AG04450 (cell line): ENCODE measurements at regions not wholly inside any gene's neighbourhood (a gene's known extent, or its start where the extent isn't known, plus 50 kb on each side); places are given as distances from the start of the nearest gene placed in this dataset.

ENCODE experiments used
- CTCF ChIA-PET: fragments of 300-600, 350-600 bp; formaldehyde crosslinking; extraction: SDS; loops from one replicate; lab custom pipeline; 2022; ENCODE audit warnings: antibody characterized with exemption, inconsistent platforms; lab: Charles Lee
- POLR2A ChIA-PET: fragments of 350-600 bp; formaldehyde crosslinking; extraction: SDS; loops from one replicate; lab custom pipeline; 2021; ENCODE audit warnings: antibody characterized with exemption, inconsistent platforms; lab: Yijun Ruan, JAX
- DNase-seq: peaks from one replicate; pipeline ENCODE4 v3.0.0-alpha.2; 2011; ENCODE audit warnings: low read depth, low spot score
- H3K27ac ChIP-seq: one replicate; pipeline ENCODE4 v1.5.1; 2012; ENCODE audit warnings: low read depth, low read length, control low read depth
- H3K27me3 ChIP-seq: one replicate; pipeline ENCODE4 v1.6.0; 2012; ENCODE audit warnings: low read length; ENCODE audit not compliant: control insufficient read depth, insufficient read depth
- H3K4me3 ChIP-seq: 2 replicates; pipeline ENCODE4 v1.5.1; 2011; ENCODE audit warnings: mild to moderate bottlenecking, low read depth, low read length, control low read depth
- H3K9me3 ChIP-seq: 2 replicates; pipeline ENCODE4 v1.5.1; 2012; ENCODE audit warnings: low read length; ENCODE audit not compliant: control insufficient read depth, insufficient read depth
- TF ChIP-seq, protein P1 (sequence below): IDR thresholded peaks from 2 replicates; pipeline ENCODE4 v1.5.1; 2011; ENCODE audit warnings: low read depth, low read length, control low read depth, inconsistent platforms

DNA sequence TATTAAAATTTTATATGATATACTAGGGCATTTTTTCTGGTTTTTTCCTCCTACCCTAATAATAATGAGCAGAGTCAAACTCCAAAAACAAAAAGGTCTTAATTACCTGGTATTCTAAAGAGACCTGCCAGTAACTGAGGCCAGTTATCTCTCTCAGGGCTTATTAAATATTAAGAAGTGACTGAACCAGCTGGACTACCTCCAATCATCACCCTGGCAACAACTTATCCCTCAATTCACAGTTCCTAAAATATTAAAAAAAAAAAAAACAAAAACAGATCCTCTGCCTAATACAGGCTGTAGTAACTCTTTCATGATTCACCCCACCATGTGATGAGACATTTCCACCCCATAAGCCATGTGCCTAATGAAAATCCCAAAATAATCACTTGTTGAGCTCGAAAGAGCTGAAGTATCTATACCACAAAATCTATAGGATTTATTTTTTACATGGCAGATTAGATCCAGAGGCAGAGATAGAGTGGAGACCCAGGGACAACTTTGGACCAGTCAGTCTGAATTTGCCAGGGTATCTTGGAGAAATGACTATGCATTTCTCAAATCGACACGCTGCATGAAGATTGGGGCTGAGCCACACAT is 698.0 kb downstream of the FAT4 start:
- no peak overlapping the region for H3K4me3 ChIP-seq
- no peak for DNase-seq
- ChIA-PET CTCF (no interaction called here), POLR2A (no interaction called here)
- H3K9me3 ChIP-seq, result no peaks in the 10 kb centered on the region
- TF ChIP-seq, protein P1, sequence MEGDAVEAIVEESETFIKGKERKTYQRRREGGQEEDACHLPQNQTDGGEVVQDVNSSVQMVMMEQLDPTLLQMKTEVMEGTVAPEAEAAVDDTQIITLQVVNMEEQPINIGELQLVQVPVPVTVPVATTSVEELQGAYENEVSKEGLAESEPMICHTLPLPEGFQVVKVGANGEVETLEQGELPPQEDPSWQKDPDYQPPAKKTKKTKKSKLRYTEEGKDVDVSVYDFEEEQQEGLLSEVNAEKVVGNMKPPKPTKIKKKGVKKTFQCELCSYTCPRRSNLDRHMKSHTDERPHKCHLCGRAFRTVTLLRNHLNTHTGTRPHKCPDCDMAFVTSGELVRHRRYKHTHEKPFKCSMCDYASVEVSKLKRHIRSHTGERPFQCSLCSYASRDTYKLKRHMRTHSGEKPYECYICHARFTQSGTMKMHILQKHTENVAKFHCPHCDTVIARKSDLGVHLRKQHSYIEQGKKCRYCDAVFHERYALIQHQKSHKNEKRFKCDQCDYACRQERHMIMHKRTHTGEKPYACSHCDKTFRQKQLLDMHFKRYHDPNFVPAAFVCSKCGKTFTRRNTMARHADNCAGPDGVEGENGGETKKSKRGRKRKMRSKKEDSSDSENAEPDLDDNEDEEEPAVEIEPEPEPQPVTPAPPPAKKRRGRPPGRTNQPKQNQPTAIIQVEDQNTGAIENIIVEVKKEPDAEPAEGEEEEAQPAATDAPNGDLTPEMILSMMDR, result no peak
- no peak overlapping the region for H3K27ac ChIP-seq
- no peaks in the 10 kb centered on the region for H3K27me3 ChIP-seq

DNA sequence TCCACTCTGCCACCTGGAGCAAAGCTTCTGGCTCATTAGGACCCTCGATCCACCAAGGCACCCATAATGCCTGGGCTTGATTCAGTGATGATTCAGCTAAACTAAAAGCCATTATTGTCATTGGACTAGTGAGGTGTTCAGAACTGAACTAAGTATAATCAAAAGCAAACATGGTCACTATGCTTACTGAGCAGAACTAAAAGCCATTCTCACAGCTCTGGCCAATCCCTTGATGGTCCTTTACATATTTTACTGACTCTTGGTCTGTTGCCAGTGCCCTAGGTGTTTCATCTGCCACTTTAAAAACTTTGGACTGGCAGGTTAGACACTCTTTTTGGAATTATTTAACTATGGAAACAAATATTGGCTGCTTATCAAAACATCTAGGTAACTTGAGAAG is 703.5 kb downstream of the FAT4 start:
- H3K4me3 ChIP-seq, result no peak overlapping the region
- ChIA-PET CTCF (no interaction called here), POLR2A (no interaction called here)
- no peak for DNase-seq
- H3K27ac ChIP-seq, result no peak overlapping the region
- H3K9me3 ChIP-seq, result no peaks in the 10 kb centered on the region
- TF ChIP-seq, protein P1, result no peak
- no peaks in the 10 kb centered on the region for H3K27me3 ChIP-seq

DNA sequence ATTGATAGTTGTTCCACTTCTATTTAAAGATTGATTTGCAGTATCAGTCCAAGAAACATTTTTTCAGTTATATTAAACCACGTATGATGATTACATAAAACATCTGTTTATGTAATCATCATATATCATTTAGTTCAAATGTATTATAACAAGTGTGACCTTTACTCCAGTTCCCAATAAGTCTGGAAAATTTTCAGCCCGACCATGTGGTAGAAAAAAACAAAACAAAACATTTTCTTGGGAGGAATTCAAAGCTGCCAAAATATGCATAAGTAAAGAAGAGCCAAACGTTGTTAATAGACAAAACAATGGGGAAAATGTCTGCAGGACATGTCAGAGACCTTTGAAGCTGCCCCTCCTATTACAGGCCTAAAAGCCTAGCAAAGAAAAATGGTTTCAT is 709.1 kb downstream of the FAT4 start:
- TF ChIP-seq, protein P1, result no peak
- no peaks in the 10 kb centered on the region for H3K9me3 ChIP-seq
- DNase-seq, result no peak
- ChIA-PET POLR2A (no interaction called here), CTCF (no interaction called here)
- no peaks in the 10 kb centered on the region for H3K27me3 ChIP-seq
- H3K27ac ChIP-seq, result no peak overlapping the region
- no peak overlapping the region for H3K4me3 ChIP-seq

DNA sequence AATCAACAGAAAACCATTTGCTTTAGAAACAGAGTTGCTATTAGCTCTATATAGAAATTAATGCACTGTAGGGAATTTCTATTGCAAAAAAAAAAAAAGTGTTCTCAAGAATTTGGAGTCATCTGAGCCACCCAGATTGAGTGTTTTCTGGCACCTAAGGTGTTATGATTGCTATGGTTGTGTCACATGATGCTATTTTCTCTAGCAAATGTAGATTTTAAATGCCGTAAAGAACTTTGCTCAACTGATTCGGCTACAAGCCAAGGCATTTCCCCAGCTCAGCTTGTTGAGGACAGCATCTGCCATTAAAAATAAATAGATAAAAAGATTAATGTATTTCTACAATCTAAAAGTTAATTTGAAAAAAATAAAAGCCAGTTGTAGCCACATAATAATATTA is 712.8 kb downstream of the FAT4 start:
- H3K4me3 ChIP-seq, result no peak overlapping the region
- H3K27me3 ChIP-seq, result no peaks in the 10 kb centered on the region
- ChIA-PET CTCF (interaction anchor here (0.9 kb wide), 1 partner anchor 714 kb away, joined by 3 read pairs; no protein-coding TSS in a partner anchor), POLR2A (no interaction called here)
- H3K27ac ChIP-seq, result no peak overlapping the region
- TF ChIP-seq, protein P1, result no peak
- no peak for DNase-seq
- peaks cover 5% of the 10 kb centered on the region; the same call in 1 of the 2 replicates for H3K9me3 ChIP-seq

DNA sequence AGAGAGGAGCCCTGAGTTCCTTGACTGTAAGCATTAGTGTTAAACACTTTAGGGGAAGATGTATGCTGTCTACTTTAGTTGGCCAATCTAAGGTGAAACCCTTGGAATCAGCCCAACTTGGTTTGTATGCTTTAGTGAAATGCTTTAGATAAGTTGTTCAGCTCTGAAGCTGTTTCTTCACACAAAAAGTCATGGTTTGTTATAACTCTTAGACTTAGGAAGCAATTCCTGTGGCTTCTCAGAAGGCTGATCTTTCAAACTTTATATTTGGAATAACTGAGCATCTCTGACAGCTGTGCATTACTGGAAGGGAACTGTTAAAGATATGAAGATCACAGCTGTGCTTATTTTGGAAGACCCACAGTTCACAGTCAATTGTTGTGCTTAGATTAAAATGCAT is 714.1 kb downstream of the FAT4 start:
- TF ChIP-seq, protein P1, result no peak
- ChIA-PET POLR2A (interaction anchor here (1.6 kb wide), 1 partner anchor 23 kb away, joined by 3 read pairs; no protein-coding TSS in a partner anchor), CTCF (no interaction called here)
- H3K9me3 ChIP-seq, result peaks cover 5% of the 10 kb centered on the region; the same call in 1 of the 2 replicates
- no peak overlapping the region for H3K27ac ChIP-seq
- H3K27me3 ChIP-seq, result no peaks in the 10 kb centered on the region
- H3K4me3 ChIP-seq, result no peak overlapping the region
- peak; percentile 59 for DNase-seq
